Neural cell (in vitro differentiated cells): ENCODE measurements at regions not wholly inside any gene's neighbourhood (a gene's known extent, or its start where the extent isn't known, plus 50 kb on each side); places are given as distances from the start of the nearest gene placed in this dataset.

Source experiments
- H2AFZ ChIP-seq: fragments of 200-600, 300-800 bp; sonication (generic), shearing (Covaris generic); 2 replicates; pipeline ENCODE4 v1.6.0; 2014; ENCODE audit warnings: low read depth, mild to moderate bottlenecking, antibody characterized with exemption, low read length, moderate library complexity
- H3F3A ChIP-seq: fragments of 200-600 bp; shearing (Covaris generic); 2 replicates; pipeline ENCODE4 v1.6.1; 2016; ENCODE audit warnings: mild to moderate bottlenecking, moderate library complexity, mixed read lengths, antibody characterized with exemption, low read length; ENCODE audit not compliant: insufficient read depth, poor library complexity, severe bottlenecking
- H3K27ac ChIP-seq: fragments of 200-600, 300-800 bp; sonication (generic), shearing (Covaris generic); 2 replicates; pipeline ENCODE4 v1.5.1; 2014; ENCODE audit warnings: mild to moderate bottlenecking, low read length, moderate library complexity
- H3K27me3 ChIP-seq: fragments of 300-800, 200-600 bp; sonication (generic), shearing (Covaris generic); 2 replicates; pipeline ENCODE4 v1.6.0; 2014; ENCODE audit warnings: mild to moderate bottlenecking, low read depth, low read length, moderate library complexity; ENCODE audit not compliant: insufficient read depth
- H3K36me3 ChIP-seq: fragments of 300-800, 200-600 bp; sonication (generic), shearing (Covaris generic); 2 replicates; pipeline ENCODE4 v1.5.1; 2014; ENCODE audit warnings: mild to moderate bottlenecking, antibody characterized with exemption, low read length, moderate library complexity; ENCODE audit not compliant: insufficient read depth
- H3K4me2 ChIP-seq: fragments of 300-800, 200-600 bp; sonication (generic), shearing (Covaris generic); 2 replicates; pipeline ENCODE4 v1.6.0; 2014; ENCODE audit warnings: mild to moderate bottlenecking, low read length
- H3K4me3 ChIP-seq: fragments of 300-800, 200-600 bp; sonication (generic), shearing (Covaris generic); 2 replicates; pipeline ENCODE4 v1.5.1; 2014; ENCODE audit warnings: mild to moderate bottlenecking, low read length, moderate library complexity
- H3K79me2 ChIP-seq: fragments of 200-600 bp; shearing (Covaris generic); replicated peaks from 2 replicates; pipeline ENCODE4 v1.6.0; 2014; ENCODE audit warnings: mild to moderate bottlenecking, low read length, moderate library complexity; ENCODE audit not compliant: insufficient read depth
- H3K9ac ChIP-seq: fragments of 300-800, 200-600 bp; sonication (generic), shearing (Covaris generic); 2 replicates; pipeline ENCODE4 v1.6.1; 2016; ENCODE audit warnings: mild to moderate bottlenecking, low read length, mixed read lengths
- H3K9me2 ChIP-seq: fragments of 200-600 bp; shearing (Covaris generic); 2 replicates; pipeline ENCODE4 v1.6.1; 2016; ENCODE audit warnings: mild to moderate bottlenecking, low read length, mixed read lengths; ENCODE audit not compliant: insufficient read depth
- H3K9me3 ChIP-seq: fragments of 200-600, 300-800 bp; sonication (generic), shearing (Covaris generic); 2 replicates; pipeline ENCODE4 v1.6.1; 2016; ENCODE audit warnings: mild to moderate bottlenecking, mixed run types, low read length, moderate library complexity, mixed read lengths
- H4K20me1 ChIP-seq: fragments of 200-600 bp; shearing (Covaris generic); 2 replicates; pipeline ENCODE4 v1.6.1; 2016; ENCODE audit warnings: mild to moderate bottlenecking, mixed run types; ENCODE audit not compliant: insufficient read depth
- CTCF ChIP-seq: fragments of 450-650 bp; IDR thresholded peaks from 2 replicates; pipeline ENCODE4 v1.5.1; 2014; ENCODE audit warnings: antibody characterized with exemption, mild to moderate bottlenecking, moderate library complexity; ENCODE audit not compliant: poor library complexity, severe bottlenecking
- EP300 ChIP-seq: fragments of 450-650 bp; conservative IDR thresholded peaks from 2 replicates; pipeline ENCODE4 v1.6.1; 2014; ENCODE audit warnings: antibody characterized with exemption, mild to moderate bottlenecking, moderate library complexity; ENCODE audit not compliant: poor library complexity, severe bottlenecking
- EZH2 ChIP-seq: fragments of 200-600, 300-800 bp; shearing (Covaris generic), sonication (generic); IDR thresholded peaks from 2 replicates; pipeline ENCODE4 v1.6.1; 2014; ENCODE audit warnings: antibody characterized with exemption, low read length, borderline replicate concordance, mild to moderate bottlenecking; ENCODE audit not compliant: insufficient read depth, poor library complexity, severe bottlenecking
- MXI1 ChIP-seq: fragments of 450-650 bp; conservative IDR thresholded peaks from 2 replicates; pipeline ENCODE4 v1.6.1; 2014; ENCODE audit warnings: antibody characterized with exemption, mild to moderate bottlenecking; ENCODE audit not compliant: poor library complexity, severe bottlenecking
- POLR2AphosphoS5 ChIP-seq: IDR thresholded peaks from 2 replicates; pipeline ENCODE4 v1.6.1; 2012
- RAD21 ChIP-seq: fragments of 450-650 bp; conservative IDR thresholded peaks from 2 replicates; pipeline ENCODE4 v1.6.1; 2014; ENCODE audit warnings: antibody characterized with exemption, mild to moderate bottlenecking, moderate library complexity
- REST ChIP-seq: IDR thresholded peaks from 2 replicates; pipeline ENCODE4 v1.6.1; 2012; ENCODE audit warnings: borderline replicate concordance
- SMC3 ChIP-seq: fragments of 450-650 bp; conservative IDR thresholded peaks from 2 replicates; pipeline ENCODE4 v1.6.1; 2014; ENCODE audit warnings: antibody characterized with exemption, mild to moderate bottlenecking, moderate library complexity; ENCODE audit not compliant: poor library complexity
- TAF1 ChIP-seq: IDR thresholded peaks from 2 replicates; pipeline ENCODE4 v1.6.1; 2012; ENCODE audit warnings: low read depth

- Histone ChIP-seq H3K9ac (no peak overlapping the region), H3K4me2 (no peak overlapping the region), H3K27me3 (no peaks in the 10 kb centered on the region), H3K9me3 (no peaks in the 10 kb centered on the region), H2AFZ (no peak overlapping the region), H3F3A (no peaks in the 10 kb centered on the region), H3K79me2 (no peaks in the 10 kb centered on the region), H3K36me3 (no peaks in the 10 kb centered on the region), H4K20me1 (no peaks in the 10 kb centered on the region), H3K9me2 (no peaks in the 10 kb centered on the region), H3K27ac (no peak overlapping the region), H3K4me3 (no peak overlapping the region)
- TF ChIP-seq EZH2, result no peak
- no peak for TF ChIP-seq POLR2AphosphoS5
- TF ChIP-seq MXI1, result no peak
- TF ChIP-seq CTCF, result no peak
- TF ChIP-seq TAF1, result no peak
- no peak for TF ChIP-seq EP300
- TF ChIP-seq SMC3, result no peak
- TF ChIP-seq REST, result no peak
- TF ChIP-seq RAD21, result no peak
These were observed 181.2 kb upstream of the FOXQ1 start for GRCh38 chr6:1130709-1131108.

- no peak overlapping the region for H3K27ac ChIP-seq
These were observed 182.8 kb upstream of the FOXQ1 start for GRCh38 chr6:1129131-1129530.

More at GRCh38 chr6:1129131-1129530, 182.8 kb upstream of the FOXQ1 start:
- TF ChIP-seq SMC3 (no peak), RAD21 (no peak), MXI1 (no peak), POLR2AphosphoS5 (no peak), EP300 (no peak), REST (no peak), TAF1 (no peak), CTCF (no peak), EZH2 (no peak)
- Histone ChIP-seq H3K79me2 (no peaks in the 10 kb centered on the region), H3K4me2 (no peak overlapping the region), H2AFZ (no peak overlapping the region), H3K9me3 (no peaks in the 10 kb centered on the region), H3K9me2 (no peaks in the 10 kb centered on the region), H3F3A (no peaks in the 10 kb centered on the region), H4K20me1 (no peaks in the 10 kb centered on the region), H3K4me3 (no peak overlapping the region), H3K36me3 (no peaks in the 10 kb centered on the region), H3K9ac (no peak overlapping the region), H3K27me3 (no peaks in the 10 kb centered on the region)
